NCI-H345 (cell line): ENCODE measurements at regions not wholly inside any gene's neighbourhood (a gene's known extent, or its start where the extent isn't known, plus 50 kb on each side); places are given as distances from the start of the nearest gene placed in this dataset.

Source experiments
- DNase-seq: peaks from one replicate; lab custom pipeline; 2025; lab: John Stamatoyannopoulos, UW

DNA sequence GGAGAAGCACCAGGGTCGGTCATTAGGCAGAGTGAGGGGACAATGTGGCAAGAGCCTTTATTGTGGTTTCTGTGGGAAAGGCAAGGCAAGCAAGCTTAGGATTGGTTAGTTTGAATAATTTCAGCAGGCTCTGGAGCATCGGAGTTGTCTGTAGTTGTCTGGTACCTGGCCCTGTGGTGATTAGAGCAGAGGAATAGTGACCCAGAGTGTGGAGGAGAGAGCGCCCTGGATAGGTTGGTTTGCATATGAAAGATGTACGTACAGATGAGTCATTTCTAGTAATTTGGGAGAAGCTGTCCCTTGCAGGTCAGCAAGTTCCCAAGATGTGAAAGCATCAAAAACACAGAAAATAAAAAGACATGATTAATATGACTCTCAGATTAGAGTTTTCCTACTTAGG, 383.1 kb upstream of the MEX3C start:
- no peak for DNase-seq

- no peak for DNase-seq
Observed at GRCh38 chr18:51582551-51582950, 385.1 kb upstream of the MEX3C start.

DNA sequence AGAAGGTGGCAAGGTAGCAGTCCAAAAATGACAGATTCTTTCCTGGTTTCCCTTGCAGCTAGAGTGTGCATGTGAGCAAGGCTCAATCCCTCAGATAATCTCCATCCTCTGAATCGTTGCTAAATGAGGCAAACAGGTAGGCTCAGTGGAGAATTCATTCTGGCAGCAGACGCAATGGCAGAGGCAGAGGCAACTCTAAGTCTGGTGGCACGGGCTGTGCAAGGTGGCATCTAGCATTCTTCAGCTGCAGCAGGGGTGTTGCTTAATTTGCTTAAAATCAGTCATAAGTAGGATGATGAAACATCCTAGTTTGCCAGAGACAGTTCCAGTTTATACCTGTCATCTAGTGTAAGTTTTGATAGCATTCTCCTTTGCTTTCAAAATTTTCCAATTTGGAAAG, 391.1 kb upstream of the MEX3C start:
- no peak for DNase-seq

DNA sequence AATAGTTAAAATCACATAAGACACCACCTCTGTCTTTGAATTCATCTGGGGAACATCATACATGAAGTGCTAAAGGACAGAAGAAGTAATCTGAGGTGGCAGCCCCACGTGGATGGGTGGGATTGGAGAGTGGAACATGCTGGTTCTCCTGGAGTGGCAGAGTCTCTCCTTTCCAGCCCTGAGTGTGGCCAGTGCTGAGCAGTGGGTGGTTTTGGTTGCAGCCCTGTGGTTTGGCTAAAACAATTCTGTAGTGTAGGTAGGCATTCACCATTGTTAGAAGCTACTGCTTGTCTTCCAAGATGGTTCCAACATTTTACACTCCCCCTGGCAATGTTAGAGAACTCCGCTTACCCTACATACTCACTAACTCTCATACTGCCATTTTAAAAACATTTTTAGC, 396.4 kb upstream of the MEX3C start:
- no peak for DNase-seq

- no peak for DNase-seq
Observed at GRCh38 chr18:51603111-51603510, 405.6 kb upstream of the MEX3C start.

GRCh38 chr18:51603551-51603950, 406.1 kb upstream of the MEX3C start:
- DNase-seq: no peak

- DNase-seq: no peak
Observed at GRCh38 chr18:51610481-51610880, 413.0 kb upstream of the MEX3C start.

GRCh38 chr18:51611326-51611725, 413.8 kb upstream of the MEX3C start:
- no peak for DNase-seq

- DNase-seq: no peak
Observed at GRCh38 chr18:51614033-51614432, 416.6 kb upstream of the MEX3C start.

GRCh38 chr18:51614967-51615571, 417.6 kb upstream of the MEX3C start:
- peak; percentile 30 for DNase-seq

- no peak for DNase-seq
Observed at GRCh38 chr18:51617167-51617566, 419.7 kb upstream of the MEX3C start.

GRCh38 chr18:51617572-51618260, 420.2 kb upstream of the MEX3C start:
- DNase-seq: no peak

- no peak for DNase-seq
Observed at GRCh38 chr18:51619283-51619682, 421.8 kb upstream of the MEX3C start.

- peak; percentile 70 for DNase-seq
Observed at GRCh38 chr18:51621113-51621863, 423.8 kb upstream of the MEX3C start.

- no peak for DNase-seq
Observed at GRCh38 chr18:51621864-51622160, 424.3 kb upstream of the MEX3C start.

DNA sequence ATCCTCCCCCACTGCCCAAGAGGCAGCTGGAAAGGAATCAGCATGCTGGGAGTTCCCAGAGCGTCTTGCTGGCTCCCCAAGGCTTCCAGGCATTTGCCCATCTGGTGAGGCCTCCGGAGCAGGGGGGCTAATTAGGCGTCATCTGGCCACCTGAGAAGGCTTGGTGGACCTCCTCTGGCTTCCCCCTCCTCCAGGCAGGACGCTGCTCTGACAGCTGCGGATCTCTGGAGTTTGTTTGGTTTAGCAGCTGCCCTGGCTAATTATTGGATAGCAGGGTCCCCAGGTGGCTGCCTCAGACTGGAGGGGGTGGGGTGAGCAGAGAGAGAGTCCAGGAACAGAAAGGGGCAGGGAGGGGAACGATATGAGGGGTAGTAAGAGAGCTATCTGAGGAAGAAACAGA, 425.2 kb upstream of the MEX3C start:
- DNase-seq: peak; percentile 11

DNA sequence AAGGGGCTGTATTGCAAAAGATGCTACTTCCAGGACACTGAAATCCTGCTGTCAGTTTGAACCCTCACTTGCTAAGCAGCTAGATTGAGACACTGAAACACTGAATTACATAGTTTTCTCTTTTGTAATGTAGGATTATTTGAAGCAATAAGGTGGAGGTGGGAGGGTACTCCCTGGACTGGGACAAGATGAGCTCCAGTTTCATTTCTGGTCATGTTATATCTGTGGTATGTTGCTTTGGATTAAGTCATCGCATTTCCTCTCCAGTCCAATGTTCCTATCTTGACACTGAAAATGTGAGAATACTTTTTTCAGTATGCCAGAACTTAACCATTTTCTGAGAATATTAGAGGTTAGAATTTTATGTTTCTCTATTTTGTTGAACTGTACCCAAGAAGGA, 426.2 kb upstream of the MEX3C start:
- no peak for DNase-seq

DNA sequence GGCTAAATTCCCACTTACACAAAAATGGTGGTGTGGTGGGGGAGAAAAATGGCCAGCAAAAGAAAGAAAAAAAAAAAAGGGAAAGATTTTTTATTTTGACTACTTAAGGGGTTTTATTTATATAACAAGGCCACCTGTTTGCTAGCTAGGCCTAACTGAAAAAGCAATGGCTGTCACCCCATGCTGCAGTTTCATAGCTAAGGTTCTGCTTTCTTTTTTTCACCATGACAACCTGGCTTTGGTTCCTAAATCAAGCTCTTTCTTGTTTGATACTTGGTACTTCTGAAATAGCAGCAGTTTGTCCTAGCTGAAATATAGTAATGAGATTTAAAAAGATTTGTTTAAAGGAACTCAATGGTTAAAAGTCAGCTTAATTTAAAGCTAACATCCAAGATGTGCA, 433.2 kb upstream of the MEX3C start:
- no peak for DNase-seq

DNA sequence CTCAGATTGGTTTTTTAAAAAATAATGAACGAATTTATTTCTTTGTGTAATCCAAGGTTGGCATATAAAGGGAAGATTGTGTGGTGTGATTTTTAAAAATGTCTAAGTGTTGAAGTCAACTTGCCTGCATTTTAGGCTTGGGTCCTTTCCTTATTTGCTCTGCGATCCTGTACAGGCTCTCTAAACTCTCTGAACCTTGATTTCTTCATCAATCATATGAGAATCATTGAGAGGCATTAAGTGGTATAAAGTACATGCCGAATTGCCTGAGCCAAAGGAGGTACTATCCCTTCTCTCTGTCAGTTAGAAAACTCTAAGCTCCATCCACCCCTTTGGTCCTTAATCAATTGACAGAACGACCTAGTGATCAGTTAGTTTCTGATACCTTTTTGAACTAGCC, 440.4 kb upstream of the MEX3C start:
- DNase-seq: no peak

GRCh38 chr18:51639541-51639940, 442.1 kb upstream of the MEX3C start:
- no peak for DNase-seq

DNA sequence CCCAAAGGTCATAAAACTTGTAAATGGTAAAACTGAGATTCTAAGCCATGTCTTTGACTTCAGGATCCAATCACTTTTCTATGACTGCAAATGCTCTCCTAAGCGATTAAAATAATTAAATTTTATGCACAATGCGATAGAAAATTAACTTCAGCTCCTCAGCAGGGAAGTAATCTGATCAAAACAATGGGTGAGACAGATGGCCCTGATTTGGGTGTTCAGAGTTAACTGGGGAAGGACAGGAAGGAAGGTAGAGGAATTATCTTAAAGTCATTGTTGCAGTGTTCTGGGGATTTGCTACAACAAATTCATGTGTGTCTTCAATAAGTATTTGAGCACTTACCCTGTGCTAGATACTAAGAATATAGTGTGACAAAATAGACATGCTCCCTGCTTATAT, 446.0 kb upstream of the MEX3C start:
- no peak for DNase-seq

GRCh38 chr18:51645607-51646006, 448.1 kb upstream of the MEX3C start:
- DNase-seq: no peak

GRCh38 chr18:51647346-51647745, 449.9 kb upstream of the MEX3C start:
- DNase-seq: no peak

- DNase-seq: no peak
Observed at GRCh38 chr18:51647942-51648341, 450.5 kb upstream of the MEX3C start.
